HG03432 (cell line): ENCODE measurements at regions not wholly inside any gene's neighbourhood (a gene's known extent, or its start where the extent isn't known, plus 50 kb on each side); places are given as distances from the start of the nearest gene placed in this dataset.

Source experiments
- ATAC-seq: cut with Tn5 transposase; IDR thresholded peaks from one replicate; pipeline ENCODE4 v1.9.1; 2021; ENCODE audit warnings: mild to moderate bottlenecking, moderate library complexity; ENCODE audit not compliant: unreplicated experiment

DNA sequence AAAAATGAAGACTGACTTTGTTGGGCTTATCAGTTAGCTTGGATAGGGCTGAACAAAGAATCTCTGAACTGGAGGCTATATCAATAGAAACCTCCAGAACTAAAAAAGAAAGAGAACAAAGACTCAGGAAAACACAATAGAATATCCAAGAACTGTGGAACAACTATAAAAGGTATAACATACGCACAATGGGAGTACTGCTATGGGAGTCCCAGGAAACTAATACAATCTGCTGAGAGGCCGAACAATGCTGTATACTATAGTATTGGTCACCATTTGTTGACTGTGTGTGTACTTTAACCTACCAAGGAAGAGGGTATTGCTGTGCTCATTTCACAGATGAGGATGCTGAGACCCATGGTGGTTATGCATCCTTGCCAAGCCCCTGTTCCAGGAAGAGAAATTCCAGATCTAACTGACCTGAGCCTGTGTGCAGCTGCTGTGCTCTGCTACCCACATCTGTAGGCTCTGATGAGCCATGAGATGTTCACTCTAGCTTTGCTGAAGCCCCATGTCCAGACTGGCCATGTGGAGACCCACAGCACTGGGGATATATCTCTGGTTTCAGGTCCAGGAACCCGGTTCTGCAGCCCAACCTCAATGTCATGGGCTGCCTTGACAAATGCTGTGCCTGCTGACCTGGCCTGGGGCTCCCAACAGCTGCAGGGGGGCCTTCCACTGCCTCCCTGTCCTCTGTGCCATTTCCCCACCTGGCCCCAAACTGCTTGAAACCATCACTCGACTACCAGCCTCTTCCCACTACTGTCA, 254.3 kb upstream of the TNRC6C start:
- ATAC-seq = no peak

GRCh38 chr17:77706938-77707337, 251.6 kb upstream of the TNRC6C start:
- no peak for ATAC-seq

- no peak for ATAC-seq
Observed at GRCh38 chr17:77707546-77707945, 251.0 kb upstream of the TNRC6C start.

DNA sequence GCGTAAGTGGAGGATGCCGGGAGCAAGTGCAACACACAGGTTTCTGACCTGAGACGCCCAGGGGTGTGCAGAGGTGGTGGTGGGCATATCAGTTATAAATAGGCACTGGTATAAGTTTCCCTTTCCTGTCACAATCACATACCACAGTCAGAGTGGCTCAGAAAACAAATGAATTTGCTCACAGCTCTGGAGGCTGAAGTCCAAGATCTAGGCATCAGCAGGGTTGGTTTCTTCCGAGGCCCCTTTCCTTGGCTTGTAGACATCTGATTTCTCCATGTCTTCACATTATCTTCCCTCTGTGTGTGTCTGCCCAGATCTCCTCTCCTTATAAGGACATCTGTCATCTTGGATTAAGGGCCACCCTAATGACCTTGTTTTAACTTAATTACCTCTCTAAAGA, 250.5 kb upstream of the TNRC6C start:
- ATAC-seq = no peak

- no peak for ATAC-seq
Observed at GRCh38 chr17:77708936-77709335, 249.6 kb upstream of the TNRC6C start.

DNA sequence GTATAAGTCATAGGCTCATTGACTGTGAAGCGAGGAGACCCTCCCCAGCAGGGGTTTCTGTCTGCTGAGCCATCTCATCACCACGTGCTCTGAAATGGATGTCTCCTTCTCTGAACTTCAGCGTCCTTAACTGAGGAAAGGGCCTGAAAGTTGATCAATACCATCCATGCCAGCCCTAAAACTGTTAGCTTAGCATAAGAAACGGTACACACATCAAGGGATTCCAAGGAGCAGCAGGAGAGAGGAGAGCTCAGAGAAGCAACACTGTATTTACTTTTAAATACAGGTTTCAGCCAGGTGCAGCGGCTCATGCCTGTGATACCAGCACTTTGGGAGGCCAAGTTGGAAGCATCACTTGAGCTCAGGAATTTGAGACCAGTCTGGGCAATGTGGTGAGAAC, 248.9 kb upstream of the TNRC6C start:
- no peak for ATAC-seq

- no peak for ATAC-seq
Observed at GRCh38 chr17:77712578-77712977, 245.9 kb upstream of the TNRC6C start.

DNA sequence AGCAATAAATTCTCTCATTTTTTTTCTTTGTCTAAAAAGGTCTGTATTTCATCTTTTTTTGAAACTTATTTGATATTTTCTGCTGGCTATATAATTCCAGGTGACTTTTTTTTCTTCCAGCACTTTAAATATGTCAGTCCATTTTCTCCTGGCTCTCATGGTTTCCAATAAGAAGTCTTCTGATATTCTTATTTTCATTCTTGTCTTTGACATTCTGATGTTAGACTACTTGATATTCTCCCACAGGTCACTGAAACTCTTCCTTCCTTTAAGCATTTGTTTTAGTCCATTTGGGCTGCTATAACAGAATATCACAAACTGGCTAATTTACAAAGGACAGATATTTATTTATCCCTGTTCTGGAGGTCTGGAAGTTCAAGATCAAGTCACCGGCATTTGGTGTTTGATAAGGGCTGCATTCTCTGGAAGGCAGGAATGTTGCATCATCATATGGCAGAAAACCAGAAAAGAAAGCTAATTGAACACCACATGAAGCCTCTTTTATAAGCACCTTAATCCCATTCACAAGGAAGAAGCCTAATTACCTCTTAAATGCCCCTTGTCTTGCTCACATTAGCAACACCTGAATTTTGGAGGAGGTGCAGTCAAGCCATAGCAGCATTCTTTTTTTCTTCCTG, 242.1 kb upstream of the TNRC6C start:
- no peak for ATAC-seq

DNA sequence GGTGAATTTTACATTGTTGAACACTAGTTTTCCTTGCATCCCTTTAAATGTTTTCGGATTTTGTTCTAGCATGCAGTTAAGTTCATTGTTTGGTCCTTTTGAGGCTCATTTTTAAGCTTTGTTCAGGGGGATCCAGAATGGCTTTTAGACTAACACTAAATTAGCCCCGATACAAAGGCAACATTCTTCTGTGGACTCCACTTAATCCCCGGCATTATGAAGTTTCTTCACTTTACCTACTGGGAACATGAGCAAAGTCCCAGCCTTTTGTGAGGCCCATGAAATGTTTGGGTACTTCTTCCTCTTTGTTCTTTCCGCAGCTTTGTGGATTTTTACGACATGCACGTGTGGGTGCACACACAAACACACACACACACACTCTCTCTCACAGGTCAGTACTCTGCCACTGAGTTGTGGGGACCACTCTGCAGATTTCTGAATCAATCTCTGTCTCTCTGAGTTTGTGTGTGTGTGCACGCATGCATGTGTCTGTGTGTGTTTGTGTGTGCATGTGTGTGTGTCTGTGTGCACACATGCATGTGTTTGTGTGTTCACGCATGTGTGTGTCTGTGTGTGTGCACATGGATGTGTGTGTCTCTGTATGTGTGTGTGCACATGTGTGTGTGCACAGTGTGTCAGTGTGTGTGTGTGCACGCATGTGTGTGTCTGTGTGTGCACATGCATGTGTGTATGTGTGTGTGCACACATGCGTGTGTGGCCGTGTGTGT, 240.4 kb upstream of the TNRC6C start:
- no peak for ATAC-seq

DNA sequence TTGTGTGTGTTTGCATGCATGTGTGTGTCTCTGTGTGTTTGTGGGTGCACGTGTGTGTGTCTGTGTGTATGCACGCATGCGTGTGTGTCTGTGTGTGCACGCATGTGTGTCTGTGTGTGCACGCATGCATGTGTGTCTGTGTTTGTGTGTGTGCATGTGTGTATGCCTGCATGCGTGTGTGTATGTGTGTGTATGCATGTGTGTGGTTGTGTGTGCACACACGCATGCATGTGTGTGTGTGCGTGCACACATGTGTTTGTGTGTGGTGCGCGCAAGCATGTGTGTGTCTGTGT, 239.9 kb upstream of the TNRC6C start:
- ATAC-seq = no peak

DNA sequence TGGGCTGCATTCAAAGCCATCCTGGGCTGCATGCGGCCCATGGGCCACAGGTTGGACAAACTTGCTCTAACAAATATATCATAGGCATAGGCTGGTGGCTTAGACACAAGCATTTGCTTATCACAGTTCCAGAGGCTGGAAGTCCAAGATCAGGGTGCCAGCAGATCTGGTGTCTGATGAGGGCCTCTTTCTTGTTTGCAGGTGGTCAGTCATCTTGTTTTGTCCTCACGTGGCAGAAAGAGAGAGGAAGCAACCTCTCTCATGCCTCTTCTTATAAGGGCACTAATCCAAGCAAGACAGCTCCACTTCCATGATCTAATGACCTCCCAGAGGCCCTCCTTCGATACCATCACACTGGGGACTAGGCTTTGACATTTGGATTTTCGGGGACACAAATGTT, 238.7 kb upstream of the TNRC6C start:
- ATAC-seq = no peak

DNA sequence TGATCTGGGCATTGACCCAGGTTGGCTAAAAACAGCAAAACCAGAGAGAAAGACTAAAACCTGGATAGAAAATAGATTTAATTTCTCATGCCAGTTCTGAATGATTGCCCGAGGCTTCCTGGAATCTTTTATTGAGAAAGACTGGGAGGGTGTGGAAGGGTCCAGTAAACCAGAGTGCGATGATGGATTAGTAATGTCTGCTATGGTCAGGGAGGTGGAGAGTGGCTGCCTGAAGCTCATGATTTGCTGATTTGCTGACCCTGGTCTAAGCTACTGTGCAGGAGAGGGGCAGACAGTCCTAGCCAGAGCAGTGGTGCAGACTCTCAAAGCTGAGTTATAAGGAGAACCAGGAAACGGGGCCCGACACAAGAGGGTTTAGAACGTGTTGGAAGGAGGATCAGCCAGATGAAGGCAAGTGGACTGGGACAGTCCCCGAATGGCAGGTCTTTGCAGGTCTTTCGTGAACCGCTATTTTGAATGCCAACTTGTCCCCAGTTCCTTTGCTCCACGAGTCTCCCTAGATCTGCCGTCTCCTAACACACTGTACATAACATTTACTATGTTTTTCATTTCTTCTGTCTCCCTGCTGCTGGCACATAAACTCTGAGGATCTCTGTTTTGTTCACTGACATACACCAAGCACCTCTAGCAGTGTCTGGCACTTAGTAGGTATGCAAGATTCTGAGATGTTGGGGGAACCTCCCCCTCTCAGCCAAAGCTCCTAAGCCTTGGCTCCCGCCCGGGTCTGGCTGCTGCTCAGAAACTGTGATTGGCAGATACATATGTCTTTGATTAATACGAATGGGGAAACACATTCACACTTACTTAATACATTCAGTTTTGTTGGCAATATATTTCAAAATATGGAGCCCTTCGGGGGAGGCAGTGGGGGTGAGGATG, 237.3 kb upstream of the TNRC6C start:
- ATAC-seq = no peak

DNA sequence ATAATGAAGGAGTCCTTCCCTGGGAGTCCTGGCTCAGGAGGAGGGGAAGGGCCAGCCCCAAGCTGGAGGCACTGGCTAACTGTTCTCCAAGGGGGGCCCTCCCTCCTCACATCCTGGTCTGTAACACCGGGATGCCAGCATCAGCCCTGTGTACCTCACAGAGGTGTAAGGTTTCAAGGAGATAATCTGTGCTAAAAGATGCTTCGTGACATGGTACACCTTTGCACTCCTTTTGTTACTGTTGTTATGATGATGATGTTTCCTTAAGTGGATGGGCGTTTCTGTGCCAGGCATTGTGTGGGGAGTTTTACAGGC, 236.7 kb upstream of the TNRC6C start:
- ATAC-seq = no peak

GRCh38 chr17:77722366-77722765, 236.1 kb upstream of the TNRC6C start:
- no peak for ATAC-seq

DNA sequence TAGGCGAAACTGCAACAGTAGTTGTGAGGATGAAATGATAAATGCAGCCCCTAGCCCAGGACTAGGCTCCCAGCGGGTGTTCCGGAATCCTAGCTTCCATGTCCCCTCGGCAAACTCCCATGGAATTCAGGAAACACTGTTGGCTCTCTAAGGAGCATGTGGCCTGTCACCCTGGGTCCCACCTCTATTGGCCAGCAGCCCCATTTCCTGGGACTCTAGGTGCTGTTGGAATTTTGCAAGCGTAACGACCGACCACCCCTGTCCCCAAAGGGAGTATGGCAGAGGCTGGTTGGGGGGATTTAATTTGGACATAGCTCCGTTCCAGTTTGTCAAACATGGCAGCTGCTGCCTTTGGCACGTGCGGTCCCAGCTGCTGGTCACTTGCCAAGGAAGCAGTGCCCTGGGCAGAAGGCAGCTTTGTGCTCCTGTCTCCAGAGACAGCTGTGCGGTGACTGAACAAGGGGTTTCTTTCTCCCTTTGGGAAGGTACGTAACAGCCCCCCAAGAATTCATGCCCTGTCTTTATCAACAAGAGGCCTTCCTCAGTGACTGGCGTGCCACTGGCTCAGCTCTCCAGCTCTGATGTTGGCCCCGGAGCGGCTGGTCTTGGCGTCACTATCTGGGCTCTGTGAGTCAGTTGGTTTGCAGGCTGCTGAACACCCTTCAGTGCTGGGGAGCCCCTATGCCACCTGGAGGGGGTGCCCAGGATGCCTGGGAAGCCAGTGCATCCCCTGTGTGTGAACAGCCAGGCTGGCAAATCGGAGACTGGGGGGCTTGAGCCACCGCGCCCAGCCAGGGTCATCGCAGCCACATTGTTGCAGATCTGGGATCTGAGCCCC, 235.2 kb upstream of the TNRC6C start:
- no peak for ATAC-seq

DNA sequence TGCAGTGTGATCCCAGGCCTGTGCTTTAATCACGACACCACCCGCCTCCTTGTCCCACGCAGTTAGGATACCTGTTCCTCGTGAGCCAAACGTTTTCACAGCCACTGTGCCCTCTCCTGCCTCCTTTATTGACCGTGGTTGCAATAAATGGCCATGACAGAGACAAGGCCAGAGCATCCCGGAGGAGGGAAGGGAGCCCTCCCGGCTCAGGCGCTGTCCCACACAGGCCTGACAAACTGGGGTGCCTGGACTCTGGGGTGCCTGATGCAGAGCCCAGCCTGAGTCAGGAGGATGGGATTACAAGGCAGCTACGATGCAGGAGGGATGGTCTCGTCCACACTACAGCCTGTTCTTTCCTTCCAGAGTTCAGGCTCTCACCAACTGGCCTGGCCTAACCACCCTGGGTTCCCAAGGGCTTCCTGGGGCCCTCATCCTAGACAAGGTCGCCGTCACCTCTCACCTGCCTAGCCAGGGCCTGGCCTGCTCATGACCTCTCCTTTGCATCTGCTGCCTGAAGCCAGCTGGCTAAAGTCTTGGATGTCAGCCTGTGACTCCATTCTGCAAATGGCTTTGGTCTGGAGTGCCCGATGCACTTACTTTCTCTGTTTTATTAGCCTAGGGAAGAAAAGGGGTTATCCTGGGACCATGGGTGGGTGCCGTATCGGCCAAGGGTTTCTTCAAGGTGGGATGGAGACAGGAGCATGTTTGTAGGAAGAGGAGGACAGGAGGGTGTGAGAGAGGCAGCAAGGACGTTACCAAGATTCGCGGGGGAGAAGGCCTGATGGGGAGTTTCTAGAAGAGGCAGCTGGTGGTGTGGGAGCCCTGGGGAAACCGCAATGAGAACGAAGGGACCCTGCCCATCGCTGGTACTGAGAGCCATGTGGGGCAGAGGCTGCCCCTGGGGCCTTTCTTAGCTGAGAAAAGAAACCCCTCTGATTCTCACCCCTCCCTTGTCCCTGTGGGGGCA, 234.3 kb upstream of the TNRC6C start:
- no peak for ATAC-seq

DNA sequence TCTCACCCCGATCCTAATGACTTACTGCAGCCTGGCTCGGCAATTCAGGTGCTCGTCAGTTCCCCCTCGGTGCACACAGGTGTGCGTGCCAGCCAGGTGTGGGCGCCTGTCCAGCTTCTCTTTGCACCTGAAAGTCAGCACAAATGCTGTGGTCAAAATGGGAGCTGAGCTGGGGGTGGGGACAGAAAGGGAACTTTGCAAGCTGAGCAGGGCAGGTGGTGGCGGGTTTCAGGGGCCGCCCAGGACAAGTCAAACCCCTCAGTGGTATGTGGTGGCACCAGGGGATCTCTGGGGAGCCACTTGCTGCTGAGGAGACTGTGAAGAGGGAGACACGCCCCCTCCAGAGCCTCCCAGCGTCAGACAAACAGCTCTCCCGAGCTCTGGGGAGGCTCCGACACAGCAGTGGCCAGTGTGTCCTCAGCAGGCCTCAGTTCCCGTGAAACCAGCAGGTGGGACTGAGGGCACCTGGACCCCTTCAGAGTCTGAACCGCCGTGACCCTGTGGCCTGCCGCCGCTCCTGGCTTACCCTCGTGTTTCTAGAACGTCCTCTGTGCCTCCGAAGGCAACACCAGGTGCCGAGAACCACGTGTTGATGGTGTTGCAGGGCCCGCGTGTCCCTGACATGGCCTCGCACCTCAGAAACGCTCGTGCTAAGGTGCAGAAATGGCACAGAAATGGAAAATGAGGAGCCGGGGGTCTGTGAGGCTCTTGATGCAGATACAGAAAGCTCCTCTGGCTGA, 233.5 kb upstream of the TNRC6C start:
- ATAC-seq = no peak

DNA sequence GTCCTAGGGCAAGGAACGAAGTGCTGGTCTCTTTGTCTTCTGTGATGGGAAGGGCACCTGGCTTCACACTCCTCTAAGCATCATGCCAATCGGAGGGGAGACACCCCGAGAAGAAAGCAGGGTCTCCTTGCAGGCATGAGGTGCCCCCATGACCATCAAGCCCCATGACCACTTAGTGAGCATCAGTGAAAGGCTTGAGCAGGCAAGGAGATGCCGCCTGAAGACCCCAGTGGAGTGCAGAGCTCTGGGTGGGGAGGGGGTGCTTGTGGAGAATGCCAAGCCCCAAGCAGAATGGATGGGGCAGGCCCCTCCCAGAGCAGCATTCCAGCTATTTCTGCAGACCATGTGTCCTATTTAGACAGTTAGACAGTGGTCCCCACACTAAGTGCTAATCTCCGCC, 232.7 kb upstream of the TNRC6C start:
- no peak for ATAC-seq

DNA sequence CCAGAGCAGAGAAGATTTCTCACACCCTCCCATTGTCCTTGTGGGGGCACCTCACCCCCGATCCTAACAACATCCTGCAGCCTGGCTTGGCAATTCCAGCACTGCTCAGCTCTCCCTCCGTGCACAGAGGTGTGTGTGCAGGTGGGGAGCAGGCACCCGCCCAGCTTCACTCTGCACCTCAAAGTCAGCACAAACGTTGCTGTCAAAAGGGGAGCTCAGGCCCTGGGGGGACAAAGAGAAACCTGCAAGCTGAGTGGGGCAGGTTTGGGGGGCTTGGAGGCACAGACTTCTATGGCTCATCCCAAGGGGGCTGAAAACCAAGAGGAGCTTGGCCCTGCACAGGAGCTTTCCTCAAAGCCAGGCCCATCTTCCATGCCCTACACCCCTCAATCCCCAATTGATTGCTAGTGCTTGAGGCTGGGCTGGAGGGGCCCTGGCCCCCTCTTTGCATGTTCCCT, 231.9 kb upstream of the TNRC6C start:
- ATAC-seq = no peak
